Right lobe of liver (tissue), 6 donors: ENCODE measurements at regions not wholly inside any gene's neighbourhood (a gene's known extent, or its start where the extent isn't known, plus 50 kb on each side); places are given as distances from the start of the nearest gene placed in this dataset.

Experiments used
- ATAC-seq, 4 donors: fragments of 200-7000 bp; cut with Tn5 transposase; one replicate each; pipeline ENCODE4 v1.9.1; 2020; ENCODE audit warnings: mild to moderate bottlenecking in 4 of 4, moderate library complexity in 4 of 4
- DNase-seq, 3 donors: peaks; one replicate each; pipeline ENCODE4 v3.0.0-alpha.2; 2020
- H3K27ac ChIP-seq, 3 donors: fragments of 200-600 bp; one replicate each; pipeline ENCODE4 v1.8.0; 2022
- H3K27me3 ChIP-seq, 2 donors: fragments of 200-600 bp; one replicate each; pipeline ENCODE4 v1.8.0; 2022
- H3K36me3 ChIP-seq, 4 donors: fragments of 200-600 bp; sonication (generic) in 1 of 4; one replicate each; pipeline versions ENCODE4 v1.5.1 to v1.8.0; 2017 to 2022; ENCODE audit warnings: control low read depth in 1 of 4
- H3K4me1 ChIP-seq, 4 donors: fragments of 200-600 bp; sonication (generic) in 1 of 4; one replicate each; pipeline versions ENCODE4 v1.5.1 to v1.8.0; 2017 to 2022; ENCODE audit warnings: control low read depth in 1 of 4
- H3K4me3 ChIP-seq, 3 donors: fragments of 200-600 bp; one replicate each; pipeline ENCODE4 v1.8.0; 2022
- H3K9me3 ChIP-seq, 4 donors: fragments of 200-600 bp; sonication (generic) in 1 of 4; one replicate each; pipeline versions ENCODE4 v1.5.1 to v1.8.0; 2017 to 2022; ENCODE audit warnings: control low read depth in 1 of 4
- POLR2A ChIP-seq: fragments of 450-650 bp; IDR thresholded peaks from one replicate; pipeline ENCODE4 v1.6.1; 2017; ENCODE audit warnings: antibody characterized with exemption, mild to moderate bottlenecking
- WGBS: methylation state at CpG from one replicate; pipeline ENCODE4 v1.1.6; 2018; ENCODE audit warnings: low coverage, low lambda C conversion rate; ENCODE audit not compliant: insufficient coverage; ENCODE audit errors: missing lambda C conversion rate; 5-methylcytosine and 5-hydroxymethylcytosine counted together
- intact Hi-C, 2 donors: fragments of 100-400 bp; cut with DNase I; formaldehyde crosslinking; loops; one replicate each; pipeline versions ENCODE4 v1.11.2 to v1.14.1; 2022
- TF ChIP-seq, protein P1 (sequence below), 4 donors: fragments of 200-600 bp in 3 of 4; fragments of 450-650 bp in 1 of 4; IDR thresholded peaks; one replicate each; pipeline versions ENCODE4 v1.5.1 to v1.8.0; 2016 to 2022; ENCODE audit warnings: antibody characterized with exemption in 4 of 4, mild to moderate bottlenecking in 2 of 4
- donor health status: DM: no; HTN: yes; CAD: no.
- donor health status: DM: no; HTN: no; CAD: no.
- donor health status: DM: no; HTN: no; CAD: no.
- donor health status: DM: no; HTN: yes; CAD: no.
- donor health status: DM: no; HTN: yes; CAD: no.

DNA sequence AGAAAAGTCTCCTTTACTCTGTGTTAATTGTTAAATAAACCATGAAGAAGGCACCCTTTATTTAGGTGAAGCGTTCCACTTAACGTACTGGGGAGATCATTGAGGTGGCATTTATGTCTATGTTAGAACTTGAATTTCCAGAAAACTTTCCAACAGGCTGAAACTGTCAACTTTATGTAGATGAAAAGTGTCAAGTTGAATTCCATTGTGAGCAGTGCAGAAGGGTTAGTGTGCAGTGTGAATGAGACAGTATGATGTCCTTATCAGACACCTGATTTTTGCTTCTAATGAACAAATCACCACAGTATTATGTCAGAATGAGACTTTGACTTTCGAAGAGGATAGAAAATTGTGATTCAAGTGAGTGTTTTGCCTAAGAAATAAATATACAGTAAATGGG, 761.6 kb upstream of the SEMA6A start:
- Histone ChIP-seq H3K36me3 (no peaks in the 10 kb centered on the region), H3K4me1 (no peaks in the 10 kb centered on the region), H3K4me3 (no peak overlapping the region), H3K9me3 (no peaks in the 10 kb centered on the region), H3K27me3 (no peaks in the 10 kb centered on the region), H3K27ac (no peak overlapping the region)
- ATAC-seq (no peak), DNase-seq (no peak)
- intact Hi-C loops, result no loop called here
- 53% methylated on average over 3 of the region's 3 CpGs for WGBS
- no peak for TF ChIP-seq POLR2A
- TF ChIP-seq, protein P1, sequence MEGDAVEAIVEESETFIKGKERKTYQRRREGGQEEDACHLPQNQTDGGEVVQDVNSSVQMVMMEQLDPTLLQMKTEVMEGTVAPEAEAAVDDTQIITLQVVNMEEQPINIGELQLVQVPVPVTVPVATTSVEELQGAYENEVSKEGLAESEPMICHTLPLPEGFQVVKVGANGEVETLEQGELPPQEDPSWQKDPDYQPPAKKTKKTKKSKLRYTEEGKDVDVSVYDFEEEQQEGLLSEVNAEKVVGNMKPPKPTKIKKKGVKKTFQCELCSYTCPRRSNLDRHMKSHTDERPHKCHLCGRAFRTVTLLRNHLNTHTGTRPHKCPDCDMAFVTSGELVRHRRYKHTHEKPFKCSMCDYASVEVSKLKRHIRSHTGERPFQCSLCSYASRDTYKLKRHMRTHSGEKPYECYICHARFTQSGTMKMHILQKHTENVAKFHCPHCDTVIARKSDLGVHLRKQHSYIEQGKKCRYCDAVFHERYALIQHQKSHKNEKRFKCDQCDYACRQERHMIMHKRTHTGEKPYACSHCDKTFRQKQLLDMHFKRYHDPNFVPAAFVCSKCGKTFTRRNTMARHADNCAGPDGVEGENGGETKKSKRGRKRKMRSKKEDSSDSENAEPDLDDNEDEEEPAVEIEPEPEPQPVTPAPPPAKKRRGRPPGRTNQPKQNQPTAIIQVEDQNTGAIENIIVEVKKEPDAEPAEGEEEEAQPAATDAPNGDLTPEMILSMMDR (IDR thresholded peaks at IDR 0.05), result no peak

DNA sequence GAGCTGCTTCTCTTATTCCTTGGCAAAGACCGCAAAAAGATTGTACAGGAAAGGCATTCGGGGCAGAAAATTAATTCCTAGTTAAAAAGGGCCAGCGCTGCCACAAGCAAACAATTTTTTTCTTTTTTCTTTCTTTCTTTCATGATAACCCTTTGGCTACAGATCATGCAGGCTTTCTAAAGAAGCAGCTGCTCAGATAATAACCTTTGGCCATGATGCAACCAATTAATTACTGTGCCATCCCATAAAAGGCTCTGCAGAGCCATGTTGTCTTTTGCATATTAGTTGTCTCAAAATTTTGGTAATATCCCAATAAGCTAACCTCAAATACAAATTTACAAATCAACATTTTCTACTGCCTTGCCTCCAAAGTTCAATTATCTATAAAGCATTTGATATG, 758.4 kb upstream of the SEMA6A start:
- Histone ChIP-seq H3K9me3 (no peaks in the 10 kb centered on the region), H3K27me3 (no peaks in the 10 kb centered on the region), H3K4me1 (no peaks in the 10 kb centered on the region), H3K36me3 (no peaks in the 10 kb centered on the region), H3K4me3 (no peak overlapping the region), H3K27ac (no peak overlapping the region)
- no peak for DNase-seq
- 72% methylated on average over 3 of the region's 3 CpGs for WGBS
- TF ChIP-seq, protein P1 (IDR thresholded peaks at IDR 0.05), result no peak
- TF ChIP-seq POLR2A, result no peak
- no peak for ATAC-seq
- intact Hi-C loops, result no loop called here

- no peak for TF ChIP-seq POLR2A
- TF ChIP-seq, protein P1 (IDR thresholded peaks at IDR 0.05), result no peak
- H3K4me1 ChIP-seq, result no peaks in the 10 kb centered on the region
- no peak overlapping the region for H3K4me3 ChIP-seq
- H3K27me3 ChIP-seq, result no peaks in the 10 kb centered on the region
- no peak overlapping the region for H3K27ac ChIP-seq
- no peaks in the 10 kb centered on the region for H3K36me3 ChIP-seq
- DNase-seq (no peak), ATAC-seq (no peak)
- 50% methylated on average over 1 of the region's 1 CpG for WGBS
- no peaks in the 10 kb centered on the region for H3K9me3 ChIP-seq
- intact Hi-C loops, result no loop called here
These were observed 757.7 kb upstream of the SEMA6A start for GRCh38 chr5:117332341-117332740.

DNA sequence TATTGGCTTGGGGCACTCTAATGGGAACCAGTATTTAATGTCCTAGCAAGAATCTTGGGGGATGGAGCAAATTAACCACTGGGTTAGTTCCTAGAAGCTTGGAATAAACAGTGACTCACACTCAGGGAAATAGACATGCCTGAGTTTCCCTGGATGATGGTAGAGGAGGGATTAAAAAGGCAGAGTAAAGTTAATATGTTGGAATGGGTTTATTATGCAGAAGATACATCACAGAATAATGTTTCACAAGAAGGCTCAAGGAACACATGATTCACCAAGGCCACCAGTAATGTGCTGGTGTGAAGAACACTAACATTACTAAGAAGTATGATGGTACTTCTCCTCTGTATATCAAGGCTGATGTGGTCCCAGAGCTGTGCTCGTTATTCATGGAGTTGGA, 752.9 kb upstream of the SEMA6A start:
- no peaks in the 10 kb centered on the region for H3K4me1 ChIP-seq
- no peaks in the 10 kb centered on the region for H3K9me3 ChIP-seq
- H3K27me3 ChIP-seq, result no peaks in the 10 kb centered on the region
- intact Hi-C loops, result no loop called here
- ATAC-seq (no peak), DNase-seq (no peak)
- 17% methylated on average over 1 of the region's 1 CpG for WGBS
- H3K4me3 ChIP-seq, result no peak overlapping the region
- no peak overlapping the region for H3K27ac ChIP-seq
- no peaks in the 10 kb centered on the region for H3K36me3 ChIP-seq
- TF ChIP-seq, protein P1 (IDR thresholded peaks at IDR 0.05), result no peak
- TF ChIP-seq POLR2A, result no peak

- H3K4me3 ChIP-seq, result no peak overlapping the region
- no peaks in the 10 kb centered on the region for H3K4me1 ChIP-seq
- intact Hi-C loops, result no loop called here
- ATAC-seq (no peak), DNase-seq (no peak)
- H3K9me3 ChIP-seq, result no peaks in the 10 kb centered on the region
- WGBS, result 58% methylated on average over 2 of the region's 2 CpGs
- H3K27me3 ChIP-seq, result no peaks in the 10 kb centered on the region
- TF ChIP-seq, protein P1 (IDR thresholded peaks at IDR 0.05), result no peak
- no peak for TF ChIP-seq POLR2A
- no peaks in the 10 kb centered on the region for H3K36me3 ChIP-seq
- no peak overlapping the region for H3K27ac ChIP-seq
These were observed 752.4 kb upstream of the SEMA6A start for GRCh38 chr5:117326997-117327396.
